Stimulated activated CD4-positive, alpha-beta T cell treated with anti-CD3 and anti-CD28 coated beads, Interleukin-1b, Interleukin-23, amount 100 ng/mL, for 48 hours (primary cell): ENCODE measurements at regions not wholly inside any gene's neighbourhood (a gene's known extent, or its start where the extent isn't known, plus 50 kb on each side); places are given as distances from the start of the nearest gene placed in this dataset.

Experiments used
- DNase-seq: peaks from one replicate; pipeline ENCODE4 v3.0.0-alpha.2; 2020

- no peak for DNase-seq
Measured at GRCh38 chr5:40385544-40385943, 294.2 kb upstream of the PTGER4 start.

GRCh38 chr5:40384782-40385390 is 294.8 kb upstream of the PTGER4 start:
- DNase-seq, result no peak

- DNase-seq, result peak; percentile 25
Measured at GRCh38 chr5:40383749-40384651, 295.7 kb upstream of the PTGER4 start.

- no peak for DNase-seq
Measured at GRCh38 chr5:40381676-40382363, 297.9 kb upstream of the PTGER4 start.

GRCh38 chr5:40381016-40381415 is 298.7 kb upstream of the PTGER4 start:
- DNase-seq, result no peak

GRCh38 chr5:40378396-40379177 is 301.1 kb upstream of the PTGER4 start:
- no peak for DNase-seq

GRCh38 chr5:40376566-40376965 is 303.1 kb upstream of the PTGER4 start:
- DNase-seq, result no peak

GRCh38 chr5:40374853-40375252 is 304.9 kb upstream of the PTGER4 start:
- no peak for DNase-seq

- no peak for DNase-seq
Measured at GRCh38 chr5:40368200-40368599, 311.5 kb upstream of the PTGER4 start.

- DNase-seq, result no peak
Measured at GRCh38 chr5:40367255-40367654, 312.5 kb upstream of the PTGER4 start.

GRCh38 chr5:40365342-40366330 is 314.1 kb upstream of the PTGER4 start:
- DNase-seq, result no peak

GRCh38 chr5:40364441-40364840 is 315.3 kb upstream of the PTGER4 start:
- no peak for DNase-seq

- DNase-seq, result no peak
Measured at GRCh38 chr5:40361378-40361777, 318.3 kb upstream of the PTGER4 start.

- no peak for DNase-seq
Measured at GRCh38 chr5:40360685-40361084, 319.0 kb upstream of the PTGER4 start.

GRCh38 chr5:40359832-40360231 is 319.9 kb upstream of the PTGER4 start:
- no peak for DNase-seq

- DNase-seq, result no peak
Measured at GRCh38 chr5:40359093-40359492, 320.6 kb upstream of the PTGER4 start.

GRCh38 chr5:40356248-40356647 is 323.5 kb upstream of the PTGER4 start:
- DNase-seq, result no peak

GRCh38 chr5:40355846-40356245 is 323.9 kb upstream of the PTGER4 start:
- DNase-seq, result no peak

GRCh38 chr5:40355181-40355580 is 324.5 kb upstream of the PTGER4 start:
- no peak for DNase-seq

- no peak for DNase-seq
Measured at GRCh38 chr5:40354171-40354570, 325.5 kb upstream of the PTGER4 start.

- no peak for DNase-seq
Measured at GRCh38 chr5:40353442-40353841, 326.3 kb upstream of the PTGER4 start.
